IPS-NIHi11 (cell line): ENCODE measurements at regions not wholly inside any gene's neighbourhood (a gene's known extent, or its start where the extent isn't known, plus 50 kb on each side); places are given as distances from the start of the nearest gene placed in this dataset.

ENCODE experiments used
- DNase-seq: peaks from one replicate; pipeline ENCODE4 v3.0.0; 2012; ENCODE audit warnings: mixed read lengths, low spot score

DNA sequence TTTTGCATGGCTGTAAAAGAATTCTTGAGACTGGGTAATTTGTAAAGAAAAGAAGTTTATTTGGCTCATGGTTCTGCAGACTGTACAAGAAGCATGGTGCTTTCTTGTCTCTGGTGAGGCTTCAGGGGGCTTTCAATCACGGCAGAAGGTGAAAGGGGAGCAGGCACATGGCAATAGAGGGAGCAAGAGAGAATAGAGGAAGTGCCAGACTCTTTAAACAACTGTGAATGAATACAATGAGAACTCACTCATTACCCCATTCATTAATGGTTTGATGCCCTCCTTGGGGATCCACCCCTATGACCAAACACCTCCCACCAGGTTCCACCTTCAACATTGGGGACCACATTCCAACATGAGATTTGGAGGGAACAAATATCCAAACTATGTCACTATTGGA is 463.5 kb downstream of the MTX2 start:
- no peak for DNase-seq

DNA sequence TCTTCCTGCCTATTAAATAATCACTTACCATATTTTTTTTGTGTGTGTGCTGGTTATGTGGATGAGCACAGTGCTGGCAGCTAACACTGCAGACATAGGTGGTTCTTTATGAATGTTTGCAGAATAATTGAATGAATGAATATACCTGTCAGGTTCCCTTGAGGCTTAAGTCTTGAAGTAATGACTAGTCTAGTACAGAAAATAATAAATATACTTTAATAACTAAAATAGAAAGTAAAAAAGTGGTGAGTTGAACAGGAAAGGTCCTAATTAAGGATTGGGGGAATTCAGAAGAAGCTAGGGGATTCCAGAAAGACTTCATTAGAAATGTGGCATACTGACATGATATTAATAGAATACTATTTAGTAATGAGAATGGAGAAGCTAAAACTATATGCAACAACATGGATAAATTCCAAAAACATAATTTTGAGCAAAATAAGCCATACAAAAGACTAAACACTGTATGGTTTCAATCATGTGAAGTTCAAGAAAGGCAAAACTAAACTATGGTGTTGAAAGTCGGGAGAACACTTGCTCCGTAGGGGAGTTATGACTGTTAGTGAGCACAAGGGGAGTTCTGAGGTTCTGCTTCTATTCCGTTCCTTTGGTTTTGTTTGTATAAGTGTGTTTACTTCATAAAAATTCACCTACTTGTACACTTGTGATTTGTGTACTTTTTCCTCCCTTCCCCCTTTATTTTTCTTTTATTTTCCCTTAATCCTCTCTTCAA is 464.6 kb downstream of the MTX2 start:
- DNase-seq, result no peak

DNA sequence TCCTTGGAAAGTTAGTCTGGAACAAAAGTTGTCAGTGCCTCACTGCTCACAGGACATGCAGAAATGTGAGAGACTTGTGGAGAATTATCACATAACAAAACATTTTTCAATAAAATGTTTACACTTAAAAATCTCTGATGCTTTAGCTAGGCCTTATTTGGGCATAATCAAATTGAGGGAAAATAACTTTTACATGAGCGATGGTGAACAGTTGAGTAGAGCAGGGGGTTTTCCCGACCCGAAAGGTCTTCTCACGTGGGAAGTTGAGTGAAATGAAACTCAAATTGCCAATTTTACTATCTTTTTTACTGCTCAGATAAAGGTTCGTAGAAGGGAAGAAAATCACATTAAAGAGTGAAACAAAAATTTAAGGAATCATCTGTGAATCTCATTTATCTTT is 465.6 kb downstream of the MTX2 start:
- no peak for DNase-seq

DNA sequence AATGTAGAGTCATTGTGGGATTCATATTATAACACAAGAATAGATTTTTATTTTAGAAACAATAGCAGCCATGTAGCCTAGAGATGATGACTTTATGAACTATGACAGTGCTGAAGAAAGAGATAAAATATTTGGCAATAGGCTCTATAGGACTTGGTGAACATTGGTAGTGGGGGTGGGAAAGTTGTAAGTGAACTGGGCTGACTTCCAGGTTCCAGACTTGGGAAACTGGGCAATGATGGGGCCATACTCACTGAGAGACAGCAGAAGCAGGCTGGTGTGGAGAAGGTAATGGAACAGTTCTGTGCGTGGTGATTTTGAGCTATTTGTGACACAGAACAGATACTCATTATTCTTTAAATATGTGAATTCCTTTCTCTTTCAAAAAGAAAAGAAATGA is 470.3 kb upstream of the HNRNPA3 start:
- DNase-seq, result no peak

DNA sequence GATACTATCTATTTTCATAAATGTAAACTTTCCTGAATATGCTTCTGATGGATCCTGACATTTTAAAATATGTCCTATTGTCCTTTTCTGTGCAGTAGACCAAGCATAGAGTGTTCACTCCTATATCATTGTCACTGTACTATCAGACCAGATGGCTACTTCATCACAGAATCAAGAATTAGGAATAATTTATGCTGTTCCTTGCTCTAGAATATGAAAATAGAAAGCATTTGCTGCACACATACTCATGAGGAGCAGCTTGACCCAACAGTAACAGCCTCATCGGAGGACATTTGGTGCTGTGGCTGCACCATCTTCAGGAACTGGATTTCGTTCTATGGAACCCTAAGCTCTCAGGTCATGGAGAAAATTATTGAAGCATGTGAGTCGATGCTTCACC is 468.9 kb upstream of the HNRNPA3 start:
- no peak for DNase-seq

DNA sequence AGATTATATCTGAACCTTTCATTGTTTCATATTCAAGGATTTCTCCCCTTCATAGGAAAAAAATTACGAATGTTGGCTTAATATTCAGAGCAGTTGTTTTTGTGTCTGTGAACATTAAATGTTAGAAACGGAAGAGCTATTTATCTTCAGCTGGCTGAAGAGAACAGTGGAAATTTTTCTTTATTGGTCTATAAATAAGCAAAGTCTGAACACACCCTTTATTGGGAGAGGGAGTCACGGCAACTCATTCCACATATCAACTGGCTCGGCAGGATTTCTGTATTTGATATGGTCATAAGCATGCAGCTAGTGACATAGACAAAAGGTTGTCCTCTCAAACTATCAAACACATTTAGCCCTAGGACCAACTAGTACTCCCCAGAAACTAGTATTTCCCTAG is 468.4 kb upstream of the HNRNPA3 start:
- DNase-seq, result no peak

DNA sequence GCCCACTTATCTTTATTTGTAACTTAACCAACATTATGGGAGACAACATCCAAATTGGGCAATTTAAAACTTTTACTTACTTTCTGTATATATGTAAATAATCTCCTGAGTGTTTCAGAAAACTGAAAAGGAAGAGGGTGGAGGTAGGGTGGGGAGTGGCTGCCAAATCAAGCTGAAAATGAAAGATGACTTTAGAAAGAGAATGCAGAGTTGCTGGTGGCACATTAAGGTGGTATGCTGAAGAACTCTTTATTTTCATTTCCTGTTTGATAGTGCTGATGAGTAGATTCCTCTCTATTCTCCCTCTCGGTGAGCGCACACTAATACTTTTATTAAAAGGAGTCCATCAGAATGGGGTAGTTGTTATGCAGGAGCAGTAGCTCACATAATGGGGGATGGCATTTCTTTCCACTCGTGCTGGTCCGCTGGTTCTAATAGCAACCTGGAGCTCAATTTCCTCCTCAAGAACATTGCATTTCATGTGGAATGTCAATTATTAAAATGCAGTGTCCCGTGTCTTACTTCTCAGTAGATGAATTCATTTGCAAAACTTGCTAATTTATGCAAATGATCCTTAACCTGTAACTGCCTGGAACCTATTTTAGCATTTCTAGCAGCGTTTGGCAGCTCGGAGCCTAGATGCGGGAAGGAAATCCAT is 466.9 kb upstream of the HNRNPA3 start:
- DNase-seq, result no peak

DNA sequence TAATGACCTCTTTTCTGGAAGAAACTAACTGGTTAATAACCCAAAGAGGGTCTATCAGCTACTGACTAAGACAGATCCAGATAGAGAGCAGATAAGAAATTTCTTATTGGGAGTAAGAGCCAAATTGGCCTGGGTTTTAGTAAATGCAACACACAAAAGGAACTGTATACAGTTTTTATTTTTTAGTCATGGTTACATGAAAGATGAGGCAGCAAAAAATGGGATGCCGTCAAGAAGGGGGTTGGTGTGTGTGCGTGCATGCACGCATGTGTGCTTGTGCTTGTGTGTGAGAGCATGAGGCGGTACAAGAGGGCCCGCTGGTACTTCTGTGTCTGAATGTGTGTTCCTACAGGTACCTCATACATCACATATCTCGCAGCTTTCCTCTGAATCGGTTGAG is 466.2 kb upstream of the HNRNPA3 start:
- no peak for DNase-seq

DNA sequence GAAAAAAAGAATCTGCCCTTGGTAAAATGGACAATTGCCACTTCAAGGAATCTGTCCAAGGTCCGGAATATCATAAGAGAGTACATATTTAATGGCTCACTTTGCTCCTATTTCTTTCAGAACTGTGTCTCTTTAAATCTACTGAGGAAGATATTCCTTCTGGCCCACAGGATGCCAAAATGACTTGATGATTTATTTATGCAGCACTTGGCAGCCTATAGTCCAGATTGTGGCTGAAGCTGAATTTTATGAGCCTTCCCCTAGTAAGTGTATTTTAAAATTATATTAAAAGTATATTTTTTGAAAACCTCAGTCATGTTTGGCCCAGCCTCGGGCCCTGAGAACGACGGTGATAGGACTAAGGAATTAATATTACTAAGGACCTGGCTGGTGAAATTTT is 465.1 kb upstream of the HNRNPA3 start:
- DNase-seq, result no peak

DNA sequence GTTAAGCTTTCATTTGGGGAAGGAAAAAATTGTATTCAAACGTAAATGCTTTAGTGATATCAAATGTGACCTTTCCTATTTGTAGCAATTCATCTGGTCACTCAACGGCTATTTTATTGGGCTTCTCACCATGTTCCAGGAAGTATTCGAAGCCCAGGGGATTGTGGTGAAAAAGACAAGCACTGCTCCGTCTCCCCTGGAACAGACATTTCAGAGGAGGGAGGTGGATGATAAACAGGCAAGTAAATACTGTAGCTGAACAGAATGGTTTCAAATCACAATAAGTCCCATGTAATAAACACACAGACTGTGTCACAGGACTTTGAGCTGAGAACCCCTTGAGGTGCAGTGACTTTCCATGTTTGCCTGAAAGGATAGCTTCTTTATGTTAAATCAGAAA is 464.7 kb upstream of the HNRNPA3 start:
- no peak for DNase-seq

DNA sequence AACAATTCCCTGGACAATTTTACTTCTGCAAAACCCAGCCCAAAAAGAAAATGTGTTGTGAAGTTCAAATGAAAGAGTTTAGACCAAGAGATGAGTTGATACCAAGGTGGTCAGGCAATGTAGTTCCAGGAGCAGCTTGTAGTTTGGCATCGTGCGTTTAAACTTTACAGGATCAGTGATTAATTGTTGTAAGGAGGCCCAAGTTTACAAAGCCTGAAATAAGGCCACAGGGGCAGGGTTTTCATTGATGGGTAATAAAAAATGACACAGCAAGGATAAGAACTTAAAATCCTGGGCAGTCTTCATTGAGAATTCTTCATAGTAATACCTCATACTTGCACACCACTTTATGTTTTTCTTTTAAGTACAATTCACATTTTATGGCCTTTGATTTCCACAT is 463.9 kb upstream of the HNRNPA3 start:
- DNase-seq, result no peak

DNA sequence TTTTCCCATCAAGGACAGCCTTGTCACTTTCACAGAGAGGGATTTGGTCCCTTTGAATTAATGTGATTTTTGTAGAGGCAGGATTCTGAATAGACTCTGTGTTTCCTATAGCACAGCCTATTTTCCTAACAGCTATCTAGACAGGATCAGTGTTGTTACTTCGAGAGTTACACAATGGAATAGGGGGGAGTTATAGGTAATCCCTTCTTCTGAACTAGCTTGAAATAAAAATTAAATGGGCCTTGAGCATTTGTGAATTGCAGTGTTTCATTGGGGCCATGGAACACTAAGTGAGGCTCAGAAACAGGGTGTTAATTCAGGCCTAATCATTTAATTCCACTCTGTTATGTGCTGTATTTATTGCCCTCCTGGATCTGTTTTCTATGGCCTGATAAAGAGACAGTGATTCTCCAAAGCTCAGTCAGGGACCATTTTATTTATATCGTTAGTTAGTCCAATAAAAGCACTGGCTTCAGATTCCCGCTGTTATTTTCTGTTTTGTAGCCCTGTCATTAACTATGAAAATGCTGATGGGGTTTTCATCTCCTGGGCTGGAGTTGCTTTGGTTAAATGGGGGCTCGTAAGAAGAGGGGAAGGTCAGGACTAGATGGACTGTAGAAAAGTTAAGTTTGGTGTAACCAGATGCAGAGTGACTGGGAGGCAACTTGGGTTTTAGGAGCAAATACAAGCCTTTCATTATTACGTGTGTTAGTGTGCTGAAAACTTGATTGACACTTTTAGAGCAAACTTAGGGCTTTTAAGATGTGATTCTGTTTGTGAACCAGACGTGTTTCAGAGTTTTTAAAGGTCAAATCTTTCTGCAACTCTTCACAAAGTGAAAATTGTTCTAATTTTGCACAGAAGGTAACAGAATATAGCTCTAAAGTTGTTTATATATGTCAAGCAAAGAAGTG is 461.0 kb upstream of the HNRNPA3 start:
- DNase-seq, result no peak

DNA sequence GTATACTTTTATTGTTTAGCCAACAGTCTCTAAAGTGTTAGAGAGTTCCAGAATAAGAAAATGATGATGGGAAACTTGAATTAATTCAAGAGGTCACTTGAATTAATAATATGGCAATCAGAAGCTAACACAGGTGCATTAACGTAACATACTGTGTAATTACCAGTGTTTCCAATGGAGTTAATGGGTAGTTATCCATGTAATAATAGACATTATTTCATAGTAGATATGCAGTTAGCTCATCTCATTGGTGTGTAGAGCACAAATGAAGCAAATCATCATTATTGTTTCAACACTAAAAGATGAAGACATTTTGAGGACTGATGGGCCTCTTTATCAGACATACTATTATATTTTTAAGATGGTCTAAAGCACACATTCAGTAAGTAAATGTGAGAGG is 460.3 kb upstream of the HNRNPA3 start:
- DNase-seq, result no peak

DNA sequence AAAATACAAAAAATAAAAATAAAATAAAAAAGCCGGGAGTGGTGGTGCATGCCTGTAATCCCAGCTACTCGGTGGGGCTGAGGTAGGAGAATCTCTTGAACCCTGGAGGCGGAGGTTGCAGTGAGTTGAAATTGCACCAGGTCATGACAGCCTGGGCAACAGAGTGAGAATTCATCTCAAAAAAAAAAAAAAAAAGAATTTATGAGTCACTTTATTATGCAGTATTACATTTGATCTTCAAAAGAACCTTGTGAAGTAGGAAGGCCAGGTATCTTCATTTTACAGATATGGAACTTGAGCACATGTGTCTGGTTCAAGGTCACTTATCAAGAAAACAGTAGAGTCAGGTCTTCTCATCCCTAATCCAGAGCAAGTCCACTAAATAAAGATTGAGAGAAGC is 459.4 kb upstream of the HNRNPA3 start:
- no peak for DNase-seq

DNA sequence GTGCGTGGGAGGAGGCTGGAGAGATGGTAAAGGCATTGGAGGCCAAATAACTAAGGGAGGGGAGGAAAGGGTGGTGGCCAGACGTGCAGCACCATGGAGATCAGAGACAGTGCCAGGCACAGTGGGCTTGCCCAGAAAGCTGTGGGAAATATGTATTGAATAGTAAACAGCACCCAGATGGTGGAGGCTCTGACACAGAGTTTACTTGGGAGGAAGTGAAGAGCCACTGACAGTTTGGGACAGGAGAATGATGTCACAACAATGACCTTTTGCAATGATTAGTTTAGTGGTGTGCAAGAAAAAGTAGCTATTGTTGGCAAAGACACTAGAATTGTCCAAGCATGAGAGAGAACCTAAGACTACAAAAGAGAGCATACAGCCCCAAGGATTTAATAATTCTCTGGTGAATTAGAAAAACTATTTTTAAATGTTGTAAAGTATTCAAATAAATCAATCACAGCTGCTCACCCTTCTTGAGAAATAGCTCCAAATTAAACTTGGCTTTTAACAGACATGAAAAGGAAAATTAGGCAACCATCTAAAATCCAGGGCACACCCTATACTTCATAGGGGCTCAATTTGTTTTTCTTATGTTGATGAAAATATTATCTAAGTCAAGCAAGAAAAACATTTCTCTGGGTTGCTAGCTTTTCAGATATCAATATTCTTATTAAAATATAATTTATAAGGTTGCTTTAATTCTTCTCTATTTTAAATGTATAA is 458.7 kb upstream of the HNRNPA3 start:
- no peak for DNase-seq

DNA sequence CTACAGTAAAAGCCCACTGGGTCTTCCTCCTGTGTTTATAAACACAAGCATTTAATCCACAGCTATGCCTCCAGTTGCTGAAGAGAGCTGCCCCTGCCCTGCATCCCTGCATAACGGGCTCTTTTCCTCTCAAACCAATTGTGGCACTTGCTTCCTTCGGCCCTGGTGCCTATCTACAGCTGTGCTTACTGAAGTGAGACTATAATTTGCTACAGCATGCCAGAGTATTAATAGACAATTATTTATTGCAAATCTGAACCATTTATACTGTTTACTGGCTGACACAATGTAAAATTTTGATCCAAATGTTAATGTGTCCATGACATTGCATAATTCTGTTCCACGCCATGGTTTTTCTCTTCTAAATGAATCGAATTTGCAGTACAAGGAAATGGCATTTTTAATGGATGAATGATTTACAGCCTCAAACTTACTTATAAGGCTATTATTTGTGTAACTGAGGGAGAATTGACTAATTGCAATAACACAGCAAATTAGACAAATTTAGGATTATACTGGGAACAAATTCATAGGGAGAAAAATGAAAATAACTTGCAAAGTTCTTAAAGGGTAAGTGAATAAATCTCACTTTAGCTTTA is 457.0 kb upstream of the HNRNPA3 start:
- DNase-seq, result no peak

DNA sequence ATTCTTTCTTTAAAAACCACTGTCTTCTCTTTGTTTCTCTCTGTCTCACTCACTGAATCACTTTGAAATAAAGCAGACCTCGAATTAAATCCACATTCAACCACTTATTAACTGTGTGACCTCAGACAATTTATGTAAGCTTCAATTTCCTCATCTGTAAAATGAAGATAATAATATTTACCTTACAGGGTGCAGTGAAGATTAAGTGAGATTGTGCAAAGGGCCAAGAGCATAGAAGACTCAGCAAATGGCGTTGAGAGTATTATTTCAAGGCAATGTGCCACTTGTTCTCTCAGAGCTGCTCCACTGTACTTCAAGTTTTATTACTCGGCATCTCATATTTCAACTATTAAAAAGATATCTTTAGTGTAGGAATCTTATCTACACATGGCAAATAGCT is 454.2 kb upstream of the HNRNPA3 start:
- DNase-seq, result no peak

DNA sequence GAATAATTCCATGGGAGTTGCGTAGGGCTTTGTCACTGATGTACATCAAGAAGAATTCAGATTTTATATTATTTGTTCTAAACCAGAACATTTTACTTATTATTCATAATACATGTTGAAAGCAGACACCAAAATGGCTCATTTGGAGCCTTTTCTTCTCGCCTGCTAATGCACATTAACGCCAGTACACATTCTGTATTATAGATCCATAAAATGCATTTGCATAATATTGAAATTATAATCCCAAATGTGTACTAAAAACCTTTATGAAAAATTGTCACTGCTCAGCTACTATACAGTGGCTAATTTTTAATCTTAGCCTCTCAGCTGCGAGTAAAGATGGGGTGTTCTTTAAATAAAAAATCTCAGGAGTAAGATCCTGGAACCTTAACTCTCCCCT is 452.2 kb upstream of the HNRNPA3 start:
- DNase-seq, result no peak

DNA sequence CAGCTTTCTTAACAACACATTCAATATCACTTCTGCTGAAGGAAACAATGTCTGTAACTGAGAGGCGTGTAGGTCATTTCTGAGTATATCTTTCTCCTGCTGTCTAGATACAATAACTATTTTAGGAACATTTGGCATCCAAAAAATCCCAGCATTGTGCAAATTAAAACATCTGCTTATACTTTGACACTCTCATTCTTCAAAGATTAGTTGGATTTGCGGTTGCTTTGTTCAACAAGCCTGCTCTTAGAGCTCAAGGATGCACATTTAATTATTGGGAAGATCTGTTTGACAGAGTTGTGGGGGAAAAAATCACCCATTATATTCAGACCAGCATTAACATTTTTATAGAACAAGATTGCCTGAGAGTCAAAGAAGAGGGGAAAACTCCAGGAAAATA is 449.5 kb upstream of the HNRNPA3 start:
- no peak for DNase-seq

DNA sequence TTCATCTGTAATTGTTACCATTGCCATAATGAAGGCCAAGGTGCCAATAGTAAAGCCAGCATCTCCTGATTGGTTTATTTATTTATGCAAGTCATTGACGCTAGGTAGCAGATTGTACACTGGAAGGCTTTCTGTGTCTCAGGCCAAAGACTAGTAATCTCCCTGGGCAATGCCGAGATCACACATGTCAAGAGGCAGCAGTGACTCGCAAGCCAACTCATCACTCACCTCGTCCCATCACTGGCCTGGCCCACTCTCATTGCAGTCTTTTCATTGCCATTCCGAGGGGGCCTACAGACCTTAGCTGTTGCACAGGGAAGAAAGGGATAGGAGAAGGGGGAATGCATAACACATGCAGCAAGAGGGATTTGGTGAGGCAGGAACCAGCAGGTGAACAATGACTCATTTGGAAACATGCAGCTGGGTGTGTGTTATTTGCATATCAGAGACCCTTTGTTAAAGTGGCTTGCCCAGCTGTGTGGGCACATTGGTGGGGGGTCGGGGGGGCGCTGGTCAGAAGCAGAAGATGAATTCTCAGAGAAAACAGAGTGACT is 448.7 kb upstream of the HNRNPA3 start:
- peak; percentile 71 for DNase-seq

DNA sequence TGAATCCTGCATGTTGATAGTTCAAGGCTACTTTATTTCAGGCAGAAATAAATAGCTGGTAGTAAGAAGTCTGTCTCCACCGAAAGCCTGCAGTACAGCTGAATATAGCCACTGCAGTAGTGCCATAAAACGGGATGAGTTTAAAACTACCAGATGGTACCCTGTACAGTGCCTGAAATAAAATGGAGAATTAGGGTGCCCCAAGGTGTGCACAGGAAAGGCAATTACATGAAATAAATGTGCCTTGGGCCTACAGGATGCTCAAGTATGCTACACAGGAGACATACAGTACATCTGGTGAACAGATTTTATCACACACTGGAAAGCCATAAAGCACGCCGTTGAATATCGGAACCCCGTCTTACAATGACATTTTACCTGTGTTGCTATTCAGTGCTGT is 447.7 kb upstream of the HNRNPA3 start:
- no peak for DNase-seq

DNA sequence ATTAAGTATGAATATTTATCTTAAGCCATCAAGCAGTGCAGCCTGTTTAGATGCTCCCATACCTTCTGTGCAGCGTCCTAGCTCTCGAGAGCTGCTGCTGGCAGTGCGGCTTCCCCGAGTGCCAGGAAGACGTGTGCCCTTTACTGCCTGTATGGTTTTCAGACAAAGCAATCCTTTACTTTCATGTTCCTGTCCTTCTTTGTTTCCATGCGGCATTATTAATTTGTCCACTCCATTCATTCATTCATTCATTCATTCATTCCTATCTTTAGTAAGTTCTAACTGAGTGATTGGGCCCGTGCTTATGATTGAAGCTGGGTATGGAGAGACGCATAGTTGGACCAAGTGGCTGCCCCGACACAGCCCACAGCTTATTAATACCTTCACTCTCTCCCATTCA is 446.6 kb upstream of the HNRNPA3 start:
- no peak for DNase-seq
